Peyer's patch (tissue), 4 donors: ENCODE measurements at regions not wholly inside any gene's neighbourhood (a gene's known extent, or its start where the extent isn't known, plus 50 kb on each side); places are given as distances from the start of the nearest gene placed in this dataset.
A peak's percentile ranks its signal among the peaks of the same experiment; 100 is the strongest.

Experiments used
- DNase-seq, 3 donors: peaks; one replicate each; pipeline ENCODE4 v3.0.0-alpha.2; 2017 to 2019
- H3K27ac ChIP-seq, 4 donors: fragments of 200-600 bp; sonication (generic); one replicate each; pipeline ENCODE4 v1.5.1; 2016 to 2019
- H3K27me3 ChIP-seq, 2 donors: fragments of 200-600 bp; sonication (generic); one replicate each; pipeline ENCODE4 v1.5.1; 2019
- H3K36me3 ChIP-seq, 3 donors: fragments of 200-600 bp; sonication (generic); one replicate each; pipeline ENCODE4 v1.5.1; 2016 to 2019
- H3K4me1 ChIP-seq, 4 donors: fragments of 200-600 bp; sonication (generic); one replicate each; pipeline ENCODE4 v1.5.1; 2016 to 2019
- H3K4me3 ChIP-seq, 4 donors: fragments of 200-600 bp; sonication (generic); 1 replicate in 3 of 4; 2 replicates in 1 of 4; pipeline ENCODE4 v1.5.1; 2016 to 2019; ENCODE audit warnings: mild to moderate bottlenecking in 1 of 4
- H3K9me3 ChIP-seq, 4 donors: fragments of 200-600 bp; sonication (generic); one replicate each; pipeline ENCODE4 v1.5.1; 2016 to 2019; ENCODE audit warnings: mild to moderate bottlenecking in 1 of 4
- CTCF ChIP-seq, 6 experiments: fragments of 450-650 bp in 4 of 6; fragments of 200-600 bp in 2 of 6; sonication (generic) in 1 of 6; IDR thresholded peaks; one replicate each; pipeline ENCODE4 v1.5.1; 2017 to 2019; ENCODE audit warnings: antibody characterized with exemption in 6 of 6, mild to moderate bottlenecking in 3 of 6, moderate library complexity in 1 of 6
- POLR2A ChIP-seq, 2 donors: fragments of 450-650 bp; IDR thresholded peaks; one replicate each; pipeline ENCODE4 v1.5.1; 2017; ENCODE audit warnings: antibody characterized with exemption in 2 of 2, mild to moderate bottlenecking in 2 of 2, moderate library complexity in 2 of 2

DNA sequence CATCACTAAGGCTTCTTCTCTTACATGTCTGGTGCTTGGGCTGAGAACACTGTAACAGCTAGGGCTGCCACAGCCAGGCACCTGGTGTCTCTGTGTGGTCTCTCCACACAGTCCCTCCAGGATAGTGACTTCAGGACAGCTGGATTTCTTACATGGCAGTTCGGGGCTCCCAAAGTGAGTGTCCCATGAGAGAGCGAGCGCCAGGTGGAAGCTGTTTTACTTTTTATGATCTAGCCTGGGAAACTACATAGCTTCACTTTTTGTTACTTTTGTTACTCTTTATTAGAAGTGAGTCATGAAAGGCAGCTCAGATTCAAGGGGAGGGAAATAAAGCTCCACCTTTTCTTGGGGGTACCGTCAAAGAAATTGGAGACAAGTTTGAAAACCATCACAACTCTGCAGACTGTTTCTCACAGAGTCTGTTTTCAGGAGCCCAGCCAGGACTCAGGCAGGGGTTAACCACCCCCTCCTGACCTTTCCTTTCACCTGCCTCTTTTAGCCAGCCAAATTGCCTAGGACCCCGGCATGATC, 373.0 kb downstream of the MID1IP1 start:
- TF ChIP-seq POLR2A (IDR thresholded peaks at IDR 0.05) (no peak), CTCF (IDR thresholded peaks at IDR 0.05) (no peak)
- Histone ChIP-seq H3K27me3 (no peaks in the 10 kb centered on the region), H3K9me3 (no peaks in the 10 kb centered on the region), H3K27ac (peak overlapping the region in 3 of 4 donors; percentile 59 to 75 (median 62)), H3K4me3 (peak overlapping the region in 1 of 4 donors; percentile 21), H3K36me3 (no peaks in the 10 kb centered on the region), H3K4me1 (peaks cover 0 to 6% (median 0%) of the 10 kb centered on the region in 4 donors)
- DNase-seq = no peak

DNA sequence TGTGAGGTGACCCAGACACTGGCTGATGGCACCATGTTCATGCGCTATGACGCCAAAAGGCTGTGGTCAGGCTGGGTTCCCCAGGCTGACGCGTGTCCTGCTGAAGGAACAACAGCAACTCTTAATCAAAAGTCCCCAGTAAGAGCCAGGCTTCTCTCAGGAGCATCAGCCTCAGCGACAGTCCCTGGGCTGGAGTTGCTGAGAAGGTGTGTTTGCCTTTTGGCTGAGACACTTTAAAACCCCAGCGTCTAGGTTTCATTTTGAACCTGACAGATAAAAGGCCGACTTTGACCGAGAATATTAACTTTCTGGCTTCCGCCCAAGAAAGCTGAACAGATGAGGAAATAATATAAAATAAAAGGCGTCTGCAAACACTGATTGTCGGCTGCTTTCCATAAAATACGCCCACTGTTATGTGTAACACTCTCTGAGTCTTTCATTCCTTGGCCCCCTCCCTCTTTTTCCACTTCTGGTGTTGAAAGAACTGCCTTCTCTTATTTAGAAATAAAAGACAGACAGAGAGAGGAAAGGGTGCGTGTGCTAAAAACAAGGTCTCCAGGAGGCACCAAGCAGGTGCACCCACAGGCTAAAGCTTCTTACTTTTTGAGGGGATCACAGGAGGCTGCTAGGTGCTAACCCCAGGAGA, 373.6 kb downstream of the MID1IP1 start:
- no peaks in the 10 kb centered on the region for H3K27me3 ChIP-seq
- peak in 1 of 3 donors; percentile 71 for DNase-seq
- H3K4me3 ChIP-seq = peak overlapping the region in 2 of 4 donors; percentile 16 to 21
- H3K4me1 ChIP-seq = peaks cover 0 to 6% (median 0%) of the 10 kb centered on the region in 4 donors
- no peaks in the 10 kb centered on the region for H3K36me3 ChIP-seq
- H3K27ac ChIP-seq = peak overlapping the region; percentile 31 to 75 (median 60)
- H3K9me3 ChIP-seq = no peaks in the 10 kb centered on the region
- TF ChIP-seq POLR2A (IDR thresholded peaks at IDR 0.05) = peak in 1 of 2 donors; percentile 33
- TF ChIP-seq CTCF (IDR thresholded peaks at IDR 0.05) = no peak

GRCh38 chrX:39175418-39176057, 374.3 kb downstream of the MID1IP1 start:
- peak overlapping the region in 3 of 4 donors; percentile 59 to 75 (median 62) for H3K27ac ChIP-seq
- no peak for DNase-seq
- H3K27me3 ChIP-seq = no peaks in the 10 kb centered on the region
- no peaks in the 10 kb centered on the region for H3K9me3 ChIP-seq
- TF ChIP-seq CTCF (IDR thresholded peaks at IDR 0.05) = no peak
- TF ChIP-seq POLR2A (IDR thresholded peaks at IDR 0.05) = no peak
- no peaks in the 10 kb centered on the region for H3K36me3 ChIP-seq
- no peak overlapping the region for H3K4me3 ChIP-seq
- H3K4me1 ChIP-seq = peaks cover 0 to 6% (median 0%) of the 10 kb centered on the region in 4 donors

DNA sequence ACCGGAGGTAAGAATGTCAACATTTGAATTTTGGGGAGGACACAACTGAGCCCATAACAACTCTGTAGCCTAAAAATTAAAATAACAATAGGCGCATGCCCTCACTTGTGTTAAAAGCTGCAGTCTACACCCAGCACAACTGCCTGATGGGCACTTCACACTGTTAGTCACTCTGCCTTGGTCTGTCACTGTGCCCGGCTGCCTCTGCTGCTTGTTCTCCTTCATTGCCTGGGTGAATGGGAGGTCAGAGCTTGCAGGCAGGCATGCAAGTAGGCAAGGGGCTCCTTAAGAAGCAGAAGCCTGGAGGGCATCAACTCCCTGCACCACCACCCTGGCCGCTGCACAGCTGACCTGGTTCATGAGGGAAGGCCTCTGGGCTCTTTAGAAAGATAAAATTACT, 374.8 kb downstream of the MID1IP1 start:
- H3K27ac ChIP-seq = no peak overlapping the region
- no peaks in the 10 kb centered on the region for H3K9me3 ChIP-seq
- H3K4me1 ChIP-seq = peaks cover 0 to 6% (median 0%) of the 10 kb centered on the region in 4 donors
- TF ChIP-seq POLR2A (IDR thresholded peaks at IDR 0.05) (no peak), CTCF (IDR thresholded peaks at IDR 0.05) (no peak)
- no peaks in the 10 kb centered on the region for H3K27me3 ChIP-seq
- H3K36me3 ChIP-seq = no peaks in the 10 kb centered on the region
- H3K4me3 ChIP-seq = no peak overlapping the region
- DNase-seq = no peak

- Histone ChIP-seq H3K27me3 (no peaks in the 10 kb centered on the region), H3K4me3 (no peak overlapping the region), H3K36me3 (no peaks in the 10 kb centered on the region), H3K4me1 (no peaks in the 10 kb centered on the region), H3K27ac (no peak overlapping the region), H3K9me3 (no peaks in the 10 kb centered on the region)
- TF ChIP-seq CTCF (IDR thresholded peaks at IDR 0.05) = no peak
- no peak for DNase-seq
These were observed 388.2 kb downstream of the MID1IP1 start for GRCh38 chrX:39189431-39189830.
